C1 segment of cervical spinal cord (tissue), 14 donors: ENCODE measurements at regions not wholly inside any gene's neighbourhood (a gene's known extent, or its start where the extent isn't known, plus 50 kb on each side); places are given as distances from the start of the nearest gene placed in this dataset.
A peak's percentile ranks its signal among the peaks of the same experiment; 100 is the strongest.

ENCODE experiments used
- DNase-seq, 14 donors: peaks; one replicate each; lab custom pipeline; 2025; lab: John Stamatoyannopoulos, UW

GRCh38 chr20:40449974-40450616 lies 238.9 kb downstream of the MAFB start:
- DNase-seq = no peak

- DNase-seq = no peak
Observed at GRCh38 chr20:40449144-40449690, 239.8 kb downstream of the MAFB start.

- no peak for DNase-seq
Observed at GRCh38 chr20:40446888-40447287, 242.1 kb downstream of the MAFB start.

- DNase-seq = no peak
Observed at GRCh38 chr20:40444516-40444915, 244.5 kb downstream of the MAFB start.

GRCh38 chr20:40443753-40444152 lies 245.3 kb downstream of the MAFB start:
- no peak for DNase-seq

- peak in 1 of 14 donors; percentile 7 for DNase-seq
Observed at GRCh38 chr20:40442181-40442963, 246.7 kb downstream of the MAFB start.

GRCh38 chr20:40441771-40442170 lies 247.3 kb downstream of the MAFB start:
- DNase-seq = no peak

- DNase-seq = no peak
Observed at GRCh38 chr20:40438161-40438830, 250.7 kb downstream of the MAFB start.

- no peak for DNase-seq
Observed at GRCh38 chr20:40436011-40436410, 253.0 kb downstream of the MAFB start.

GRCh38 chr20:40435146-40435895 lies 253.7 kb downstream of the MAFB start:
- DNase-seq = no peak

- DNase-seq = no peak
Observed at GRCh38 chr20:40434122-40434521, 254.9 kb downstream of the MAFB start.

GRCh38 chr20:40433341-40433861 lies 255.6 kb downstream of the MAFB start:
- DNase-seq = no peak

- no peak for DNase-seq
Observed at GRCh38 chr20:40431611-40432010, 257.4 kb downstream of the MAFB start.

- DNase-seq = no peak
Observed at GRCh38 chr20:40431112-40431511, 257.9 kb downstream of the MAFB start.

- no peak for DNase-seq
Observed at GRCh38 chr20:40427026-40427425, 262.0 kb downstream of the MAFB start.

- DNase-seq = no peak
Observed at GRCh38 chr20:40424695-40425094, 264.3 kb downstream of the MAFB start.

- no peak for DNase-seq
Observed at GRCh38 chr20:40422656-40423055, 266.4 kb downstream of the MAFB start.

GRCh38 chr20:40416274-40416673 lies 272.8 kb downstream of the MAFB start:
- DNase-seq = no peak

GRCh38 chr20:40414843-40415615 lies 274.0 kb downstream of the MAFB start:
- no peak for DNase-seq

GRCh38 chr20:40410028-40410427 lies 279.0 kb downstream of the MAFB start:
- no peak for DNase-seq

- DNase-seq = no peak
Observed at GRCh38 chr20:40397467-40397866, 291.6 kb downstream of the MAFB start.
